ENCODE measurements at regions not wholly inside any gene's neighbourhood (a gene's known extent, or its start where the extent isn't known, plus 50 kb on each side); places are given as distances from the start of the nearest gene placed in this dataset.

GRCh38 chr3:182149594-182149993 is 437.9 kb downstream of the SOX2 start:
- no peak for TF ChIP-seq CTCF (conservative IDR thresholded peaks at IDR 0.05)
- TF ChIP-seq ZFX (IDR thresholded peaks at IDR 0.05), result no peak

Data from C4-2B (cell line).